SU-DHL-6 (cell line): ENCODE measurements at regions not wholly inside any gene's neighbourhood (a gene's known extent, or its start where the extent isn't known, plus 50 kb on each side); places are given as distances from the start of the nearest gene placed in this dataset.

Experiments used
- EZH2phosphoT487 ChIP-seq: fragments of 200-600 bp; sonication (generic), shearing (Covaris generic); conservative IDR thresholded peaks from 2 replicates; pipeline ENCODE4 v1.6.1; 2018; ENCODE audit warnings: mild to moderate bottlenecking, antibody characterized with exemption, low read length, moderate library complexity, mixed read lengths
- TF ChIP-seq, protein P1 (sequence below): fragments of 200-600 bp; sonication (generic); IDR thresholded peaks from one replicate; pipeline ENCODE4 v1.5.1; 2017; ENCODE audit warnings: antibody characterized with exemption, mild to moderate bottlenecking, low read length, moderate library complexity; ENCODE audit not compliant: insufficient read depth, poor library complexity, severe bottlenecking

DNA sequence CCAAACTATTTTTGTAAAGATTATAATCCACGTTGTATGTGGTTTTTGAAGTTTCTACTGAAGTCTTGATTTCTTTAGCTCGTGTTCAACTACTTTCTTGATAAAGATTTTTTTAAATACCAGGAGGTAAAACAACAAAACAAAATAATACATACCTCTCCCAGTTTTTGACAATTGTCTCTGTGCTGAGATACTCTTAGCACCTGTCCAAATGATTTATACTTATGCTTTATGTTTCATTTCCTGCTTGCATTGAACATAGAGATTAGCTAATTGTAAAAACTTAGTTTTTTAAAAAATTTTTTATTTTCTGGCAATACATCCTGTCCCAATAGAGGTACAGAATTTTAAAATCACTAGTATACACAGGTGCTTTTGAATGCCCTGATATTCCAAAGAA lies 506.9 kb upstream of the ADGRB3 start:
- TF ChIP-seq, protein P1, sequence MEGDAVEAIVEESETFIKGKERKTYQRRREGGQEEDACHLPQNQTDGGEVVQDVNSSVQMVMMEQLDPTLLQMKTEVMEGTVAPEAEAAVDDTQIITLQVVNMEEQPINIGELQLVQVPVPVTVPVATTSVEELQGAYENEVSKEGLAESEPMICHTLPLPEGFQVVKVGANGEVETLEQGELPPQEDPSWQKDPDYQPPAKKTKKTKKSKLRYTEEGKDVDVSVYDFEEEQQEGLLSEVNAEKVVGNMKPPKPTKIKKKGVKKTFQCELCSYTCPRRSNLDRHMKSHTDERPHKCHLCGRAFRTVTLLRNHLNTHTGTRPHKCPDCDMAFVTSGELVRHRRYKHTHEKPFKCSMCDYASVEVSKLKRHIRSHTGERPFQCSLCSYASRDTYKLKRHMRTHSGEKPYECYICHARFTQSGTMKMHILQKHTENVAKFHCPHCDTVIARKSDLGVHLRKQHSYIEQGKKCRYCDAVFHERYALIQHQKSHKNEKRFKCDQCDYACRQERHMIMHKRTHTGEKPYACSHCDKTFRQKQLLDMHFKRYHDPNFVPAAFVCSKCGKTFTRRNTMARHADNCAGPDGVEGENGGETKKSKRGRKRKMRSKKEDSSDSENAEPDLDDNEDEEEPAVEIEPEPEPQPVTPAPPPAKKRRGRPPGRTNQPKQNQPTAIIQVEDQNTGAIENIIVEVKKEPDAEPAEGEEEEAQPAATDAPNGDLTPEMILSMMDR = no peak
- no peak for TF ChIP-seq EZH2phosphoT487
